PFSK-1 (cell line): ENCODE measurements at regions not wholly inside any gene's neighbourhood (a gene's known extent, or its start where the extent isn't known, plus 50 kb on each side); places are given as distances from the start of the nearest gene placed in this dataset.

ENCODE experiments used
- FOXP2 ChIP-seq: optimal IDR thresholded peaks from 2 replicates; pipeline ENCODE3; 2011; ENCODE audit warnings: borderline replicate concordance, control low read depth, inconsistent platforms; ENCODE audit not compliant: insufficient read depth; ENCODE audit errors: extremely low read length, extremely low read depth
- POLR2AphosphoS5 ChIP-seq: IDR thresholded peaks from 2 replicates; pipeline ENCODE4 v1.6.1; 2012; ENCODE audit warnings: low read depth, mild to moderate bottlenecking, control low read depth, low read length, moderate library complexity
- REST ChIP-seq, 2 experiments: IDR thresholded peaks; 2 replicates each; pipeline versions ENCODE4 v1.6.1 to v1.8.0; 2011 to 2012; ENCODE audit warnings: low read depth in 2 of 2, low read length in 2 of 2, control low read depth in 1 of 2, inconsistent platforms in 1 of 2, mild to moderate bottlenecking in 1 of 2, moderate library complexity in 1 of 2; ENCODE audit not compliant: insufficient read depth in 1 of 2
- SIN3A ChIP-seq: IDR thresholded peaks from 2 replicates; pipeline ENCODE4 v1.6.1; 2012; ENCODE audit warnings: mild to moderate bottlenecking, low read length, moderate library complexity, borderline replicate concordance; ENCODE audit not compliant: insufficient read depth
- TAF1 ChIP-seq: IDR thresholded peaks from 2 replicates; pipeline ENCODE4 v1.6.1; 2012; ENCODE audit warnings: low read length, control low read depth, borderline replicate concordance; ENCODE audit not compliant: insufficient read depth

DNA sequence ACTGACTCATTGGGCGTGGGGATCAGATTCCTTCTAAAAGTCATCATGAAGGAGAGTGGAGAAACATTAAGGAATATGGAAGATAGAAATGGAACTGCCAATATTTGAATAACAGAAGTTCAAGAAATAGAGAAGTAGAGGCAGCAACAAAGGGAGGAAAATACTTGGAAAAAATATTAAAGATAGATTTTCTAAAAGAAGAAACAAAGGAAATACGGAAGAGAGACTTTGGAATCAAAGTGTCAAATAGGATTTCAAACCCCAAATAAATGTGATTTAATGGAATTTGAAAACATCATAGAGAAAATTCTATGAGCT lies 605.1 kb upstream of the KLF4 start:
- no peak for TF ChIP-seq POLR2AphosphoS5
- no peak for TF ChIP-seq TAF1
- no peak for TF ChIP-seq REST (IDR thresholded peaks at IDR 0.05; ENCODE audit: insufficient read depth in 1 of 2, low read depth in 2 of 2, low read length in 2 of 2)
- TF ChIP-seq SIN3A, result no peak
- TF ChIP-seq FOXP2, result no peak
